Mesenchymal stem cell (in vitro differentiated cells and primary cell): ENCODE measurements at regions not wholly inside any gene's neighbourhood (a gene's known extent, or its start where the extent isn't known, plus 50 kb on each side); places are given as distances from the start of the nearest gene placed in this dataset.

Experiments
- DNase-seq: peaks from one replicate; pipeline ENCODE4 v3.0.0-alpha.2; 2013
- H2AFZ ChIP-seq: one replicate; pipeline ENCODE4 v1.6.1; 2013; ENCODE audit warnings: low read depth, mild to moderate bottlenecking, control low read depth, inconsistent platforms, low read length, moderate library complexity
- H2AK5ac ChIP-seq: 2 replicates; pipeline ENCODE4 v1.6.1; 2013; ENCODE audit warnings: low read length, moderate library complexity, mild to moderate bottlenecking, inconsistent platforms; ENCODE audit not compliant: severe bottlenecking
- H2BK120ac ChIP-seq: one replicate; pipeline ENCODE4 v1.6.1; 2013; ENCODE audit warnings: low read depth, mild to moderate bottlenecking, inconsistent platforms, low read length, moderate library complexity
- H2BK12ac ChIP-seq, 2 experiments: one replicate each; pipeline ENCODE4 v1.6.1; 2013; ENCODE audit warnings: inconsistent platforms in 2 of 2, low read length in 2 of 2, mild to moderate bottlenecking in 2 of 2, moderate library complexity in 2 of 2, control low read depth in 1 of 2
- H2BK15ac ChIP-seq: one replicate; pipeline ENCODE4 v1.6.1; 2013; ENCODE audit warnings: mild to moderate bottlenecking, low read depth, inconsistent platforms; ENCODE audit not compliant: poor library complexity, severe bottlenecking
- H2BK5ac ChIP-seq: 2 replicates; pipeline ENCODE4 v1.6.1; 2013; ENCODE audit warnings: low read depth, mild to moderate bottlenecking, low read length, control low read depth, inconsistent platforms; ENCODE audit not compliant: poor library complexity, severe bottlenecking
- H3K14ac ChIP-seq, 2 experiments: one replicate each; pipeline ENCODE4 v1.6.1; 2013; ENCODE audit warnings: inconsistent platforms in 2 of 2, low read length in 2 of 2, control low read depth in 1 of 2, mild to moderate bottlenecking in 1 of 2, moderate library complexity in 1 of 2
- H3K18ac ChIP-seq, 2 experiments: one replicate each; pipeline ENCODE4 v1.6.1; 2013; ENCODE audit warnings: inconsistent platforms in 2 of 2, low read length in 2 of 2, control low read depth in 1 of 2, low read depth in 1 of 2, mild to moderate bottlenecking in 1 of 2
- H3K23ac ChIP-seq, 2 experiments: one replicate each; pipeline ENCODE4 v1.6.1; 2013; ENCODE audit warnings: inconsistent platforms in 2 of 2, low read length in 2 of 2, mild to moderate bottlenecking in 2 of 2, moderate library complexity in 2 of 2, control low read depth in 1 of 2
- H3K27ac ChIP-seq: 2 replicates; pipeline ENCODE4 v1.5.1; 2013; ENCODE audit warnings: mild to moderate bottlenecking, moderate library complexity, low read length, control low read depth, inconsistent platforms; ENCODE audit not compliant: poor library complexity, severe bottlenecking
- H3K27me3 ChIP-seq, 2 experiments: 2 replicates each; pipeline versions ENCODE4 v1.6.1 to v1.7.0; 2013; ENCODE audit warnings: low read length in 2 of 2, mild to moderate bottlenecking in 2 of 2, moderate library complexity in 2 of 2, control low read depth in 1 of 2, inconsistent platforms in 1 of 2; ENCODE audit not compliant: control insufficient read depth in 1 of 2, insufficient read depth in 1 of 2
- H3K36me3 ChIP-seq, 2 experiments: 2 replicates each; pipeline versions ENCODE4 v1.6.1 to v1.7.0; 2013; ENCODE audit warnings: low read length in 2 of 2, control low read depth in 1 of 2, inconsistent platforms in 1 of 2, low read depth in 1 of 2, mild to moderate bottlenecking in 1 of 2; ENCODE audit not compliant: insufficient read depth in 2 of 2, control insufficient read depth in 1 of 2
- H3K4ac ChIP-seq, 2 experiments: one replicate each; pipeline ENCODE4 v1.6.1; 2013; ENCODE audit warnings: inconsistent platforms in 2 of 2, low read length in 2 of 2, mild to moderate bottlenecking in 2 of 2, moderate library complexity in 2 of 2, control low read depth in 1 of 2, low read depth in 1 of 2
- H3K4me1 ChIP-seq: 2 replicates; pipeline ENCODE4 v1.6.1; 2013; ENCODE audit warnings: low read depth, low read length, control low read depth; ENCODE audit not compliant: control insufficient read depth, insufficient read depth
- H3K4me2 ChIP-seq: 2 replicates; pipeline ENCODE4 v1.6.1; 2013; ENCODE audit warnings: low read length, mild to moderate bottlenecking, inconsistent platforms; ENCODE audit not compliant: poor library complexity, severe bottlenecking
- H3K4me3 ChIP-seq, 2 experiments: 2 replicates each; pipeline versions ENCODE4 v1.5.1 to v1.7.0; 2013; ENCODE audit warnings: low read length in 2 of 2, mild to moderate bottlenecking in 2 of 2, control low read depth in 1 of 2, low read depth in 1 of 2; ENCODE audit not compliant: insufficient read depth in 1 of 2
- H3K79me1 ChIP-seq: replicated peaks from 2 replicates; pipeline ENCODE4 v1.6.1; 2013; ENCODE audit warnings: mild to moderate bottlenecking, control low read depth, low read length, inconsistent platforms; ENCODE audit not compliant: poor library complexity, severe bottlenecking
- H3K9ac ChIP-seq: 2 replicates; pipeline ENCODE4 v1.7.0; 2013; ENCODE audit warnings: mild to moderate bottlenecking, low read length, moderate library complexity
- H3K9me3 ChIP-seq: 2 replicates; pipeline ENCODE4 v1.7.0; 2013; ENCODE audit warnings: mild to moderate bottlenecking, low read length; ENCODE audit not compliant: control insufficient read depth
- H4K8ac ChIP-seq: one replicate; pipeline ENCODE4 v1.6.1; 2013; ENCODE audit warnings: inconsistent platforms, mild to moderate bottlenecking, low read length, moderate library complexity
- H4K91ac ChIP-seq: one replicate; pipeline ENCODE4 v1.6.1; 2013; ENCODE audit warnings: mild to moderate bottlenecking, low read length, inconsistent platforms
- WGBS: methylation state at CpG from one replicate; pipeline ENCODE4 v1.1.7; 2013; ENCODE audit warnings: mixed read lengths; 5-methylcytosine and 5-hydroxymethylcytosine counted together

DNA sequence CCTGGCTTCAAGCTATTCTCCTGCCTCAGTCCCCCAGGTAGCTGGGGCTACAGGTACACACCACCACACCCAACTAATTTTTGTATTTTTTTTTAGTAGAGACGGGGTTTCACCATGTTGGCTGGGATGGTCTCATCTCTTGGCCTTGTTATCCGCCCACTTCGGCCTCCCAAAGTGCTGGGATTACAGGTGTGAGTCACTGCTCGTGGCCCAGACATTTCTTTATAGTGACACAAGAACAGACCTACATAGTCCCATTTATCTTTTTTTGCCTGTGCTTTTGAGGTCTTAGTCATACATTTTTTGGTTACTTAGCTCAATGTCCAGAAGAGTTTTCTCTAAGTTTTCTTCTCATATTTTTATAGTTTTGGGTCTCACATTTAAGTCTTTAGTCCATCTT is 247.4 kb downstream of the SYT10 start:
- H2BK15ac ChIP-seq: no peak overlapping the region
- H3K4me3 ChIP-seq: no peak overlapping the region

GRCh38 chr12:33187409-33187808 is 252.2 kb downstream of the SYT10 start:
- Histone ChIP-seq H3K36me3 (no peaks in the 10 kb centered on the region), H2BK5ac (no peak overlapping the region), H3K18ac (no peak overlapping the region), H3K4ac (no peak overlapping the region), H3K4me1 (no peaks in the 10 kb centered on the region), H3K4me2 (no peak overlapping the region), H3K27me3 (no peaks in the 10 kb centered on the region), H3K9ac (no peak overlapping the region), H4K8ac (no peak overlapping the region), H4K91ac (no peak overlapping the region), H2AK5ac (no peak overlapping the region), H3K14ac (no peak overlapping the region), H2AFZ (no peak overlapping the region), H2BK12ac (no peak overlapping the region), H3K79me1 (no peaks in the 10 kb centered on the region), H2BK15ac (no peak overlapping the region), H2BK120ac (no peak overlapping the region), H3K4me3 (no peak overlapping the region), H3K9me3 (peaks cover 34% of the 10 kb centered on the region), H3K23ac (no peak overlapping the region), H3K27ac (no peak overlapping the region)
- DNase-seq: no peak

More for the DNA sequence above, 247.4 kb downstream of the SYT10 start:
- no peak overlapping the region for H3K4me2 ChIP-seq
- no peak for DNase-seq
- no peak overlapping the region for H3K27ac ChIP-seq
- H3K9ac ChIP-seq: no peak overlapping the region
- no peaks in the 10 kb centered on the region for H3K4me1 ChIP-seq
- H3K18ac ChIP-seq: no peak overlapping the region
- no peak overlapping the region for H3K4ac ChIP-seq
- H2BK5ac ChIP-seq: no peak overlapping the region
- H2AFZ ChIP-seq: no peak overlapping the region
- no peak overlapping the region for H2BK120ac ChIP-seq
- WGBS: 72% methylated on average over 3 of the region's 4 CpGs
- no peaks in the 10 kb centered on the region for H3K27me3 ChIP-seq
- H3K23ac ChIP-seq: no peak overlapping the region
- peaks cover 27% of the 10 kb centered on the region for H3K9me3 ChIP-seq
- no peaks in the 10 kb centered on the region for H3K79me1 ChIP-seq
- no peak overlapping the region for H3K14ac ChIP-seq
- H4K8ac ChIP-seq: no peak overlapping the region
- no peaks in the 10 kb centered on the region for H3K36me3 ChIP-seq
- H2BK12ac ChIP-seq: no peak overlapping the region
- H4K91ac ChIP-seq: no peak overlapping the region
- no peak overlapping the region for H2AK5ac ChIP-seq

GRCh38 chr12:33184161-33184560 is 255.5 kb downstream of the SYT10 start:
- Histone ChIP-seq H3K4me2 (no peak overlapping the region), H3K27me3 (no peaks in the 10 kb centered on the region)
- no peak for DNase-seq

DNA sequence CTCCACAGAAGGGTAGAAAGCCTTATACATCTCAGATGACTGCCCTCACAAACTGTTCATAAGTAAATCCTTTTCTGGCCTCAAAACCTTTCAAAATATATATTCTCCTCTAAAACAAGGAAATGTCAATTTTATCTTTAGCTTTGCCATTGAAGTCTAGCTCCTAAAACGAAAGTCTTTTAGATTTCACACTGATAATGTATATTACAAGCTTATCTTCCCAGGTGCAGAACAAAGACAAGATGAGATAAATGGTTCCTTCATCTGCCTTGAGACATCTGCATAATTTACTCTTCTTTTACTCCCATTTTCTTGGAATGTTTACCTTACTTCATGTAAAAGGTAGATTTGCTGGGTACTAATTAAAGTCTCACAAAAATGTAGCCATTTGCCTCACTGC is 257.1 kb downstream of the SYT10 start:
- no peak overlapping the region for H2BK15ac ChIP-seq
- H3K4me3 ChIP-seq: no peak overlapping the region
- no peak overlapping the region for H3K27ac ChIP-seq
- no peak overlapping the region for H3K9ac ChIP-seq
- H2AK5ac ChIP-seq: no peak overlapping the region
- no peak overlapping the region for H3K4ac ChIP-seq
- no peak overlapping the region for H4K91ac ChIP-seq
- H2BK12ac ChIP-seq: no peak overlapping the region
- peaks cover 15% of the 10 kb centered on the region for H3K9me3 ChIP-seq
- H3K36me3 ChIP-seq: no peaks in the 10 kb centered on the region
- H2BK120ac ChIP-seq: no peak overlapping the region
- DNase-seq: no peak
- H3K27me3 ChIP-seq: no peaks in the 10 kb centered on the region
- H3K23ac ChIP-seq: no peak overlapping the region
- no peak overlapping the region for H2AFZ ChIP-seq
- H2BK5ac ChIP-seq: no peak overlapping the region
- H3K14ac ChIP-seq: no peak overlapping the region
- no peak overlapping the region for H3K18ac ChIP-seq
- H4K8ac ChIP-seq: no peak overlapping the region
- no peaks in the 10 kb centered on the region for H3K4me1 ChIP-seq
- H3K79me1 ChIP-seq: no peaks in the 10 kb centered on the region
- WGBS: no CpG with 5 or more reads among the region's 1 CpG
- no peak overlapping the region for H3K4me2 ChIP-seq

More at GRCh38 chr12:33184161-33184560, 255.5 kb downstream of the SYT10 start:
- no peak overlapping the region for H2AFZ ChIP-seq
- H4K8ac ChIP-seq: no peak overlapping the region
- no peak overlapping the region for H3K9ac ChIP-seq
- H3K4me1 ChIP-seq: no peaks in the 10 kb centered on the region
- H2BK15ac ChIP-seq: no peak overlapping the region
- H3K36me3 ChIP-seq: no peaks in the 10 kb centered on the region
- no peaks in the 10 kb centered on the region for H3K79me1 ChIP-seq
- H3K18ac ChIP-seq: no peak overlapping the region
- H3K4me3 ChIP-seq: no peak overlapping the region
- H3K23ac ChIP-seq: no peak overlapping the region
- H3K14ac ChIP-seq: no peak overlapping the region
- WGBS: 84% methylated on average over 2 of the region's 3 CpGs
- H2BK5ac ChIP-seq: no peak overlapping the region
- H4K91ac ChIP-seq: no peak overlapping the region
- no peak overlapping the region for H2BK12ac ChIP-seq
- H3K9me3 ChIP-seq: peaks cover 26% of the 10 kb centered on the region
- H3K4ac ChIP-seq: no peak overlapping the region
- H3K27ac ChIP-seq: no peak overlapping the region
- no peak overlapping the region for H2BK120ac ChIP-seq
- no peak overlapping the region for H2AK5ac ChIP-seq
